ENCODE measurements at regions not wholly inside any gene's neighbourhood (a gene's known extent, or its start where the extent isn't known, plus 50 kb on each side); places are given as distances from the start of the nearest gene placed in this dataset.
"Not testable (repeated sequence)": the region's sequence is repeated elsewhere in the genome, so short reads cannot be mapped to it uniquely, and the experiment has no call there.

GRCh38 chr2:186980787-186981550 is 132.0 kb upstream of the ZSWIM2 start:
- DNase-seq = peak; percentile 60 to 87

- DNase-seq = no peak
Observed at GRCh38 chr2:186980117-186980442, 131.1 kb upstream of the ZSWIM2 start.

- no peak for DNase-seq
Observed at GRCh38 chr2:186979439-186980116, 130.6 kb upstream of the ZSWIM2 start.

GRCh38 chr2:186977433-186978045 is 128.6 kb upstream of the ZSWIM2 start:
- DNase-seq = no peak

- no peak for DNase-seq
Observed at GRCh38 chr2:186976329-186976728, 127.4 kb upstream of the ZSWIM2 start.

GRCh38 chr2:186972281-186972970 is 123.5 kb upstream of the ZSWIM2 start:
- DNase-seq = no peak

GRCh38 chr2:186968277-186968676 is 119.3 kb upstream of the ZSWIM2 start:
- DNase-seq = no peak

- DNase-seq = no peak
Observed at GRCh38 chr2:186966015-186966414, 117.0 kb upstream of the ZSWIM2 start.

- DNase-seq = no peak
Observed at GRCh38 chr2:186962085-186962747, 113.2 kb upstream of the ZSWIM2 start.

- not testable (repeated sequence) for DNase-seq
Observed at GRCh38 chr2:186960241-186960640, 111.3 kb upstream of the ZSWIM2 start.

GRCh38 chr2:186959486-186959885 is 110.5 kb upstream of the ZSWIM2 start:
- DNase-seq = no peak

- DNase-seq = no peak
Observed at GRCh38 chr2:186950694-186951093, 101.7 kb upstream of the ZSWIM2 start.

- DNase-seq = no peak
Observed at GRCh38 chr2:186949726-186950256, 100.8 kb upstream of the ZSWIM2 start.

GRCh38 chr2:186947516-186947915 is 98.5 kb upstream of the ZSWIM2 start:
- no peak for DNase-seq

- DNase-seq = peak; percentile 16 to 37
Observed at GRCh38 chr2:186946896-186947467, 98.0 kb upstream of the ZSWIM2 start.

GRCh38 chr2:186941853-186942252 is 92.9 kb upstream of the ZSWIM2 start:
- no peak for DNase-seq

- DNase-seq = no peak
Observed at GRCh38 chr2:186940463-186940862, 91.5 kb upstream of the ZSWIM2 start.

GRCh38 chr2:186934420-186934819 is 85.5 kb upstream of the ZSWIM2 start:
- DNase-seq = no peak

GRCh38 chr2:186927867-186928191 is 78.9 kb upstream of the ZSWIM2 start:
- DNase-seq = no peak

GRCh38 chr2:186927185-186927866 is 78.4 kb upstream of the ZSWIM2 start:
- no peak for DNase-seq

GRCh38 chr2:186925514-186925913 is 76.5 kb upstream of the ZSWIM2 start:
- no peak for DNase-seq

GRCh38 chr2:186922316-186922715 is 73.3 kb upstream of the ZSWIM2 start:
- not testable (repeated sequence) for DNase-seq

All from NCI-H2081 (cell line).